HG02610 (cell line): ENCODE measurements at regions not wholly inside any gene's neighbourhood (a gene's known extent, or its start where the extent isn't known, plus 50 kb on each side); places are given as distances from the start of the nearest gene placed in this dataset.

Source experiments
- ATAC-seq: cut with Tn5 transposase; IDR thresholded peaks from one replicate; pipeline ENCODE4 v1.9.1; 2021; ENCODE audit warnings: mild to moderate bottlenecking, moderate library complexity; ENCODE audit not compliant: unreplicated experiment

DNA sequence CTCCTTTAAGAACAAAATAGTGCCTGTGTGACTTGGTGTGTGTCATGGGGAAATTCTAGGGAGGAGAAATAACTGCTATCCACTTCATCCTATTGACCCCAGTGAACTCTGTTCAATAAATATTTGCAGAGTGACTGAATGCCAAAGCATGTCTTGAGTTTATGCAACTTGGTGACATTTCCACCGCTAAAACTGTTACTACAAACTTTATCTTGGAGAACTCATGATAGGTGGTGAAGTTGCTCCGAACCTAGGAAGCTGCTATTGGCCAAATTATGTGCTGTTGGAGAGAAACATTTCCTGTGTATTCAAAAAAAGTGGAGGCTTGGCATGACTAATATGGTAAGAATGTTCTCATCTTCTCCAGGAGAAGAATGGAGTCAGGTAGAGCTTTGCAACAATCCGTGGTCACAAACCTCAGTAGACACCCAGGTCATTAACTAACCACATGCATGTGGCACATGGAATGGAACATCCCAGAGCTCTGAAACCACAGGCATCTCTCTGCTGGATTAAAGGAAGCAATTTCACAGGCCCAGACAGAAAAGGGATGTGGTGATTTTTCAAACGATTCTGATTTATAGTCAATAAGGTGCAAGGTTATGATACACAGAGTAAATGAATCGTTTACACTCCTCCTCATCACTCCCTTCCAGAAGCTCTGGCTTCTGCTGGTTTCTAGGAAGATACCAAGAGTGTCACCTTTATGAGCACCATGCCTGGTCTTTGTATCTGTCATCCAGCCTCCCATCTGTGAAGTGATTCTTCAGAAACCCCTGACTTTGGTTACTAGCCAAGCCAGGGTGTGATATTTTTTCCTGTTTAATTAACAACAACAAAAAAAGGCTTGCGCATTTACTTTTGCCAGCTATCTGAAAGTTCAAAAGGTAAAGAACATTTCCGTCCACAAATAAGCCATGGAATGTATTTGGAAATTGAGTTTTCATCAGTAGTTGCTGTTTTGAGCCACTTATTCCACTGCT is 361.1 kb downstream of the TGFB2 start:
- no peak for ATAC-seq

DNA sequence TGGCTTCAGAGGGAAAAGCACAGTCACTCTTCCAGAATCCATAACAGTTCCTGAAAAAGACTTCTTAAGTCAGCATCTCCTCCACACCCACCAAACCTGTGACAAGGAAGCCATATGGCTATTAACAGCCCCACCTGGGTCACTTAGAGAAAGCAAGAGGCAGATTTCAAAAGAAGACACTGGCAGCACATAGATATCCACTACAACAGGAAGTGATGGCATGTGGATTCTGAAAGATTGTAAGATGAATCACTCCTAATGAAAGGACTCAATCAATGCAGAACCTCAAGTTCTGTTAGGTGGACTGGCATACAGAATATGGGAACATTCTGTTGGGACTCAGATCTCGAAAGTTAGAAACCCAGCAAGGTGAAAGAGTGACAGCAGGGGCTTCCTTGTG is 365.9 kb downstream of the TGFB2 start:
- no peak for ATAC-seq

DNA sequence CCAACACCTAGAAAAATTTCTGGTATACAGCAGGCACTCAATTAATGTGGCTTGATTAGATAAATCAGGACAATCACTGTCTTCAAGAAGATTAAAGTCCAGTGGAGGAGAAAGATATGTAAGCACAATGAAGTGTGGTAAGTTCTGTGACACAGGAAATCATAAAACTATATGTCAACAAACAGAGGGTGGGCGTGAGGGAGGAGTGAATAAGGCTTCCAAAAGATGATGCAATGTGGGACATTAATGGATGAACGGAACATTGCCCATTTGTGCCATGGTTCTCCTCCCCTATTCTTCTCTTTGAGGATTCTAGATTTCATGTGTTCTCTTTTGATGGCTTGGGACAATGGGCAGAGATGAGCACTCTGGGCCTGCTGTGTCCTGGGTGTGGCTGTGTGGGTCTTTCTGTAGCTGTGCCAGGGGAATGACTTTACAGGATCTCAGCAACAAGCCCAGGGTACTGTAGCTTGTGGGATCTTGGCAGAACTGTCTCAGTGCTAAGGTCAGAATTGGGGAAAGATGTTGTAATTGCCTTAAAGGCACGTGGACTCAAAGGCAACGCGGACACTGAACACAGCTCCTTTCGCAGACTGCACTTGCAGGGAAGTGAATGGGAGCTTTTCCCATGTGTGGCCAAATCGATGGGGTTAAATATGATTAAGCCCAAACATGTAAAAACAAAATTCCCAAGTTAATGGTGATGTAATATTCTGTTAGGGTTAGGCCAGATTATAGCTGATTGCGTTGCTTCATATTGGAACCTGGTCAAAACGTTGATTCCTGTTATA is 366.9 kb downstream of the TGFB2 start:
- no peak for ATAC-seq

DNA sequence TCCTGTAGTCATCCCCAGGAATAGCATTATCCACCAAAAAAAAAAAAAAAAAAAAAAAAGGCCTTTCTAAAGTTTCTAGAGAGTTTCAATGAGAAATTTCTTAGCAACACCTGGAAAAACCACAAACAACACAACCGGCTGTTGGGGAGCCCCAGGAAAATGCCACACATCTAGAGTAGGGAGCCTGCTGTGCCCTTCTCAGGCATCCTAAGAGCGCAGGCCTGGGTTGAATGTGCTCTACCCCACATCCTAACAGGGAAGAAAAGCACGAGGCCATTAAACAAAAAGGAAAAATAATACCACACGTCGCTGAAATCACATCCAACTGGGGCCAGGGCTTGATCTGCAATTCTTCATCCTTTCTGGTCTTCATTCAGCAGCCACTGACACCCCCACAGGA is 367.5 kb downstream of the TGFB2 start:
- ATAC-seq = no peak

DNA sequence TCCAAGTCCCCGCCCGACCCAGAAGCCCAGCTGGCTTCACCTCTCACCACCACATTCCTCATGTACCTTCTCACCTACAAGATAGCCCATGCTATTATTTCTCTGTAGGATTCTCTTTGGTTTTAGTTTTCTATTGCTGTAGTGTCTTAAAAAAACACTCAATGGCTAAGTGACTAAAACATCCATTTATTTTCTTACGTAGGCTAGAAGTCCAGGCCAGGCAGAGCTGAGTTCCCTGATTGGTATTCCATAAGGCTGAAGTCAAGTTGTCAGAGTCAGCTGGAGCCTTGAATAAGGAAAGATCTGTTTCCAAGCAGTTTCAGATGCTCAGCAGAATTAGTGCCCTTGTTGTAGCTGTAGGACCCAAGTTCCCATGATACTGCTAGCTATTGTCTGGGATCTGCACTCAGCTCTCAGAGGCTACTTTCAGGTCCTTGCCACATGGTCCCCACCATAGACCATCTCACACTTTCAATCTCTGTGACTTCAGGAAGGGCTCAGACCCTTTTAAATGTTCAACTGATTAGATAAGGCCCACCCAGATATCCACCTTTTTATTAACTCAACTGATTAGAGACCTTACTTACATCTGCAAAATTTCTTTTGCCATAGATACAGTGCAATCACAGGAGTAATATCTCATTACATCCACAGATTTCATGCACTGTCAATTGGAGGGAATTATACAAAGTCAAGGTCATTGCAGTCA is 371.0 kb downstream of the TGFB2 start:
- no peak for ATAC-seq

DNA sequence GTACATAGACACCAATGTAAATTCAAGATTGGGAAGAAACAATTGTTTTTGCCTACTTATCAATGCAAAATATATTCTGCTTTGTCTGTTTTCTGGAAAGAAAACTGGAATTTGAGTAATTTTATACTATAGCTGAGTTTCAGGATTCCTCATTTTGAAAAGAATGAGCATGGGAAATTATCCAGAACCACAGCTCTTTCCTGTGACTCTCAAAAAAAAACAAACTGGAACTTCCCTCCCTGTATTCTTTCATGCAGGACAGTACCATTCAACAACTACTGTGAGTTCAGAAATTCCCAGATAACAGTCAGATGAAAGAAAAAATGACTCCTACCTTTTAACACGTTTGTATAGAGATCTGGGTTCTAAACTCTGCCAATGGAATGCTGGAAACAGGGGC is 372.4 kb downstream of the TGFB2 start:
- ATAC-seq = no peak

DNA sequence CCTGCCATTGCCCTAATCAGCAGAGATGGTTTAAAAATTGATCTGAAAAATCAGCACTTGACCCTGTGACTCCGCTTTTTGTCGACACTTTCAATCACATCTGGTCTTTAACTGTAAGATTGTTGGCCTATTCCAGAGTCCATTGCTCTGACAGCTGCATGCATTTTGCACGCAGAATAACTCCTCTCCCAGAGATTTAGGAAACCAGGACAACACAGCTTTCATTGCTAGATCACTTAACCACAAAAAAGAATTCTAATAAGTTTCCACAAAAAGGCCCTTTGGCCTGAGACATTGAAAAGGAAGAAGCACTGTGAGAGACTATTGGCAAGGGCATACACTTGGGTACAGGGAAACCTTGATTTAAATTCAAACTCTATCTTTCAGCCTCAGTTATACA is 373.1 kb downstream of the TGFB2 start:
- ATAC-seq = no peak

DNA sequence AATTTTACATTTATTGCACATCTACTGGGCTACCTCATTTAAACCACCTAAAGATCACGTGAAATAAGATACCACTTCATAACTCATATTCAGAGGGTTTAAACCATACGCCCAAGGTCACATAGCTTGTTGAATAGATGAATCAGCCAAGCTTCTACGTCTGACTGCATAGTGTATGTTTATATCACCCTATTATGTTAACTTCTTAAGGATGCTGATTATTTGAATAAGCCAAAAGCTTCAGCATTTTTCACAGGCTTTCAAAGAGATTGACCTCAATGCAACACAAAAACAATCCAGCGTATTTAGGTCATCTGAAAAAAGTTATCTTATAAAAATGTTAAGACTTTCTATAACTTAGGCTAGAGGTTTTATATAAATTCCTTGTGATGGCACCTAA is 373.8 kb downstream of the TGFB2 start:
- no peak for ATAC-seq

DNA sequence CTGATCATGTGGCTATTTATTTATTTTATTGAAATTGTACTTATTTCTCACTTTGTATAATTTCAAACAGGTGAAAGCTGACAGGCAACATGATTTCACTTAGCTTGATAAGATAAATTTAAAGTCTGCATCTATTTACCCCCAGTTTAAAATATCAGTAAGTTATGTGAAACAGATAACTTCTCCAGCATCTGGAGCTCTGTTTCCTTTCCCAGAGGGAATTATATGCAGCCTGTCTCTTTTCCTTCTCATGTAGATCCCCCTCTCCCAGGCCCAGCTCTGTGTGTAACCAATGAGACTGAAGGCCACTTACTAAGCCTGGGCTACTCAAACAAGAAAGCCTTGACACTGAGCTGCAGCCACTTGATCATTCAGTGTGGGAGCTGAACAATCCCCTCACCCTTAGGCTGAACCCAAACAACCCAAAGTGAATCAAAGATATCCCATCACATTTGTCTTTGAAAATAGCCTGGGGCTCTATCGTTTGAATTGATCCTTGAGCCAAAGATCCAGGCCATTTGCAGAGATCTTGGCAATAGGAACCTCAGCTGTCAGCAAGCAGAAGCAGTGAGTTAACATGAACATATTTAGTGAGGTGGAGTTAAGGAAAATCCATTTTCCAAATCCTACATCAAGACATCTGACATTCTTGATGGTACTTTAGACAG is 383.9 kb downstream of the TGFB2 start:
- ATAC-seq = no peak

DNA sequence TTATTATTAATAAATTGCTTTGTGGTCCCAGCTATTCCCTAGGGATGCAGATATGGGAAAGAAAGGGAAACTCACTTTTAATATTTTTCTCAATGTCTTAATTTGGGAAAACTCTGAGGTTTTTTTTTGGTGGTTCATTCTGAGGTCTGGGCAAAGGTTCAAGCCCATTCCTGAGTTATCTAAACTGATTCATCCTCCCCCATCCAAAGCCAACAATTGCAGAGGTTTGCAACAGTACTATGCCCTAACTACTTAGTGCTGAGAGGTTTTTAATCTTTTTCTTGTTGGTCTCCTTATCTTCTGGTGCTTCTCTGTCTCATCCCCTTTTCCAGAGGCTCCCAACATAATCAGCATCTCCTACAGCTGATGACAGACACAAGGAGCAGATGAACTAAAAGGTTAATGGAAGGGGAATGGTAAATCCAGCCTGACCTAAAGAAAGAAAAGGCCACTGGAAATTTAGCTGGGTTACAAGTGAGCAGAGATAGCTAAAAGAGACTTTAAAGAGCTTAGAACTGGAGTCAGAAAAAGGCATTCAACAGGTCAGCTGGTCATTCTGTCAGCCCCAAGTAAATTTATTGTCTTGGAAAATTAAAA is 390.4 kb downstream of the TGFB2 start:
- no peak for ATAC-seq

DNA sequence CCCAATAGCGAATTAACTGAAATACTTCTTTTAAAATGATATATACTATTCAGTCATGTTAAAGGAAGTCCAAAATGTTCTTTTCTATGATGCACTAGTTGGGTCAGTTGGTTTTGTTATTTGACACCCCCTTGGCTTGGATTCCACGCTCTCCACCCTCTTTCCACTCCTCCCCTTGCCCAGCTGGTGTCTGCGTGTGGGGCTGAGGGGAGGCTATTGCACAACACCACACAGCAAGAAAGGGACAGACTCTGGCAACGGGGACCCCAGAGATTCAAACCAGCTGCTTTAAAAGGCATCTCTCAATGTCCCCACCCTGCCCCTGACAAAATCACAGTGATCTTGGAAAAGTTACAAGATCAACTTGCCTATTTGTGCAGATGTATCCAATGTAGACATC is 394.3 kb downstream of the TGFB2 start:
- no peak for ATAC-seq

DNA sequence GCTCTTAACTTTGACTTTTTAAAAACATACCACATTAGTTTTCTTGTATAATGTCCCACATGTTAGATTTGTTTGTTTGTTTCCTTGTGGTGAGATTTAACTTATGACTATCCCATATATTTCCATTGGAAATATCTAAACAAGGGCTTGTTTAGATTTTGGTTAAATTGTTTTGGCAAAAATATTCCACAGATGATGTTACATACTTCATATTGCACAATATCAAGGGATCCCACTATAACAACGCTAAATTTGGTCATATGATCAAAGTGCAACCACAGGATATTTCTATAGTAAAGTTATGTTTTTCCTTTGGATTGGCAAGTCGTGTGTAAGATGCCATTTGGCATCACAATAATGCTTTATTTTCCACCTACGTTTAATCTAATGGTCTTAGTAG is 396.7 kb downstream of the TGFB2 start:
- no peak for ATAC-seq

DNA sequence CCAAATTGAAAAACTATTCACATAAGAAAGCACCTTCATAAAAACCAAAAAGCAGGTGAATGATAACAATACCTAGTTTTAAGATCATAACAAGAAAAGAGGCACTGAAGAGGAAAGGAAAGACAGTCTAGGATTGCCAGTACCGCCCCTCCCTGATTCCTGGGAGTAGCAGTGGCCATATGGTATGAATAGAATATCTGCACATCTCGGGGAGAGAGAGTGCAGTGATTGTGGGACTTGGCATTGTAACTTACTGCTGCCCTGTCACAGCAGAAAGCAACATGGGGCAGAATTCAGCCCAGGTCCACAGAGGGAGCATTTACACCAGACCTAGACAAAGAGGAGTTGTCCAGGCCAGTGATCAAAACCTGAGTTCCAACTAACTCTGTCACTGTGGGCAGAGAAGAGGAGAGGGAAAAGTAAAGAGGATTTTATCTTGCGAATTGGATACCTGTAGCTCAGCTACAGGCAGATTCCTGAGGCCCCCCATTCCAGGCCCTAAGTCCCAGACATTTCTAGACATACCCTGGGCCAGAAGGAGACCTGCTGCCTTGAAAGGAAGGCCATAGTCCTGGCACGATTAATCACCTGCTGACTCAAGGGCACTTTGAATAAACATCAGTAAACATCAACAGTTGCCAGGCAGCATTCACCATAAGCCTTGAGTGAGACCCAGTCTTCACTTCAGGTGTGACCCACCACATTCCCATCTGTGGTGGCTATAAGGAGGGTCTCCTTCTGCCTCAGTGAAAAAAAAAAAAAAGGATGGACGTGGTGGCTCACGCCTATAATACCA is 397.5 kb downstream of the TGFB2 start:
- no peak for ATAC-seq

DNA sequence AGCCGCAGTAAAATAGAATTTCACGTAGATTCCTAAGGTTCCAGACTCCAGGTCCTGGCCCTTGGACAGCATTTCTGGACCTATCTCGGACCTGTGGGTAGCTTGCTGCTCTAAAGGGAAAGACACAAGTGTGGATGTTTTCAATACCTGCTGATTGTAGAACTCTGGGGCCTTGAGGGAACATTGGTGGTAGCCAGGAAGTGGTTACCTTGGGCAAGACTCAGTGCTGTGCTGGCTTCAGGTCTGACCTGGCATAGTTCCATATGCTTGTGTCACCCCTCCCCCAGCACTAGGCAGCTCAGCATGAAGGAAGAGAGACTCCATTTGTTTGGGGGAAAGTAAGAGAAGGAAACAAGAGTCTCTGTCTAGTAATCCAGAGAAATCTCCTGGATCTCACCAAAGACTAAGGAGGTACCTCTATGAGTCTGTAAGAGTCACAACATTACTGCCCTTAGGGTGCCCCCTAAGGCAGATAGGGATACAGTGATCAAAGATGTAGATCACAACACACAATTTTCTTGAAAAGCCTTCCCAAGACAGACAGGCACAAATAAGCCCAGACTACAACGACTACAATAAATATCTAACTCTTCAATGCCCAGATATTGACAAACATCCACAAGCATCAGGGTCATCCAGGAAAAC is 398.8 kb downstream of the TGFB2 start:
- ATAC-seq = no peak

DNA sequence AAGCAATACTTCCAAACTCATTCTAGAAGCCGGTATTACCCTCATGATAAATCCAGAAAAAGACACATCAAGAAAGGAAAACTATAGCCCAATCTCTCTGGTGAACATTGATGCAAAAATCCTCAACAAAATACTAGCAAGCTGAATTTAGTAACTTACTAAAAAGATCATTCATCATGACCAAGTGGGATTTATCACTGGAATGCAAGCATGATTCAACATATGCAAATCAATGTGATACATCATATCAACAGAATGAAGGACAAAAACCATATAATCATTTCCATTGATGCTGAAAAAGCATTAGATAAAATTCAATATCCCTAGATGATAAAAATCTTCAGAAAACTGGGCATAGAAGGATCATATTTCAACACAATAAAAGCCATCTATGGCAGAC is 402.9 kb downstream of the TGFB2 start:
- no peak for ATAC-seq

DNA sequence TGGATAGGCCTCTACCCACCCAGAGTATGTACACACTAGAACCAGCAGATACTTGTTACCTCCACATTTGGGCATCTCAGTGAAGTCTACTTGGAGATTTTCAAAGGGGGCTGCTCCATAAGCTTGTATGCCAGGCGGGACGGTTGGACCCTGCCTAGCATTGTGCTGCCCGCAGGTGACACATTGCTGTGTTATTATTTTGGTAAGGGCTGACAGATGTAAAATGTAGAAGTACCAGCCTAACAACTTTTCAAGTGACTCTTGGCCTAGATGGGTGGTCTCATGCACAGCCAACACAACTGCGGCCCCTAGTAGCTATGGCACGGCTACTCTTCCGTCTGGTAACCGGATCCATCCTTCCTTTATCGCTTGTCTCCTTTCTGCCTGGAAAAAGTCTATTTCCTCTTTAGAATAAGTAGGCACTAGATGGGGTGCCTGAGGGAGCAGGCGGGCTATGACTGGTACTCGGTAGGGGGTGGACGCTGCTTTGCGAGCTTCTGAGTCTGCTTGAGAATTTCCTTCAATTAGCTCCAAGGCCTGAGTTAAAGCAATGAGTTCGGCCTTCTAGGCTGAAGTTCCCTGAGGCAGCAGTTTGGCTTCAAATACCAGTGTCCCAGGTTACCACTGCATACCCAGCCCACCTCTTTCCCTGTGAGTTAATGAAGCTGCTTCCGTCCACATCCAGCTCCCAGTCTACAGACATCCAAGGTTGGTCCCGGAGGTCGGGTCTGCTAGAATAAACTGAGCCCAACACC is 405.3 kb downstream of the TGFB2 start:
- no peak for ATAC-seq

DNA sequence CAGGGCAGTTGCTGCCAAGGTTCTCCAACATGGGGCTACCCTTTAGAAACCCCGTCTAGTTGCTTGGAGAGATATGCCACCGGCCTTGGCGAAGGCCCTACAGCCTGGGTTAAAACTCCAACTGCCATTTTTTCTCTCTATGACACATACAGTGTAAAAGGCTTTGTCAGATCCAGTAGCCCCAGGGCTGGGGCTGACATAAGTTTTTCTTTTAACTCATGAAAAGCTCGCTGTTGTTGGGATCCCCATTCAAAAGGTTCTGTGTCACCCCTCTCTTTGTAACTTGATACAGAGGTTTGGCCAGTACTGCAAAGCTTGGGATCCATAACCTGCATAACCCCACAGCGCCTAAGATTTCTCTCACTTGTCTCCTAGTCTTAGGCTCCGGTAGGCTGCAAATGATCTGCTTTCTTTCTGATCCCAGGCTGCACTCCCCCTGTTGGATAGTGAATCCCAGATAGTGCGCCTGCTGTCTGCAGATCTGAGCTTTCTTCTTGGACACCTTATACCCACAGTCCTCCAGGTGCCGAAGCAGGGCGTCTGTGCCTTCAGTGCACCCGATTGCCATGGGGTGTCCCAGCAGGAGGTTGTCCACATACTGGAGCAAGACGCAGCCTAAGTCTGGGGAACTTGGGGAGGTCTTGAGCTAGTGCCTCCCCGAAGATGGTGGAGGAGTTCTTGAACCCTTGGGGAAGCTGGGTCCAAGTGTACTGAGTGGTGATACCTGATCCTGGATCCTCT is 406.2 kb downstream of the TGFB2 start:
- no peak for ATAC-seq

DNA sequence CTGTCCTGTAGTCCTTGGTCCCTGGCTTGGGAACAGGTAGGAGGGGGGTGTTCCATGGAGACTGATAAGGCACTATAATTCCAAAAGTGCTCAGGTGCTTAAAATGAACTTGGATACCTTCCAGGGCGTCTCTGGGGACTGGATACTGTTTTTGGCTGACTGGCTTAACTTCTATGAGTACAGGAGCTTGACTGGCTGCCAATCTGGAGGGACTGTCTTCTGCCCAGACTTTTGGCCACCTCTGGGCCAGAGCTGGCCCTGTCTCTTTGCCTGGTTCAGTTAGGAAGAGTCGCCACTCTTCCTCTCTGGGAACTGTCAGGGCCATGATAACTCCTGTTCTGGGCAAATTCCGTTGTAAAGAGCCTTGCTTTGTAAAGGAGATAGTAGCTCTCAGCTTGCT is 407.0 kb downstream of the TGFB2 start:
- ATAC-seq = no peak
